ENCODE measurements at regions not wholly inside any gene's neighbourhood (a gene's known extent, or its start where the extent isn't known, plus 50 kb on each side); places are given as distances from the start of the nearest gene placed in this dataset.

GRCh38 chr1:214967865-214968575 lies 114.5 kb upstream of the KCNK2 start:
- Mint-ChIP-seq H3K27me3 (peaks cover 16% of the 10 kb centered on the region), H3K27ac (no peak overlapping the region)
- DNase-seq (ENCODE audit: extremely low spot score, unreplicated experiment): no peak

GRCh38 chr1:214970016-214970415 lies 112.5 kb upstream of the KCNK2 start:
- peaks cover 12% of the 10 kb centered on the region for H3K27me3 Mint-ChIP-seq

More at GRCh38 chr1:214967865-214968575, 114.5 kb upstream of the KCNK2 start:
- H3K36me3 Mint-ChIP-seq: no peaks in the 10 kb centered on the region
- TF ChIP-seq, protein P1, sequence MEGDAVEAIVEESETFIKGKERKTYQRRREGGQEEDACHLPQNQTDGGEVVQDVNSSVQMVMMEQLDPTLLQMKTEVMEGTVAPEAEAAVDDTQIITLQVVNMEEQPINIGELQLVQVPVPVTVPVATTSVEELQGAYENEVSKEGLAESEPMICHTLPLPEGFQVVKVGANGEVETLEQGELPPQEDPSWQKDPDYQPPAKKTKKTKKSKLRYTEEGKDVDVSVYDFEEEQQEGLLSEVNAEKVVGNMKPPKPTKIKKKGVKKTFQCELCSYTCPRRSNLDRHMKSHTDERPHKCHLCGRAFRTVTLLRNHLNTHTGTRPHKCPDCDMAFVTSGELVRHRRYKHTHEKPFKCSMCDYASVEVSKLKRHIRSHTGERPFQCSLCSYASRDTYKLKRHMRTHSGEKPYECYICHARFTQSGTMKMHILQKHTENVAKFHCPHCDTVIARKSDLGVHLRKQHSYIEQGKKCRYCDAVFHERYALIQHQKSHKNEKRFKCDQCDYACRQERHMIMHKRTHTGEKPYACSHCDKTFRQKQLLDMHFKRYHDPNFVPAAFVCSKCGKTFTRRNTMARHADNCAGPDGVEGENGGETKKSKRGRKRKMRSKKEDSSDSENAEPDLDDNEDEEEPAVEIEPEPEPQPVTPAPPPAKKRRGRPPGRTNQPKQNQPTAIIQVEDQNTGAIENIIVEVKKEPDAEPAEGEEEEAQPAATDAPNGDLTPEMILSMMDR (conservative IDR thresholded peaks at IDR 0.05): no peak
- H3K4me1 Mint-ChIP-seq (ENCODE audit: unreplicated experiment): peaks cover 5% of the 10 kb centered on the region
- no peak overlapping the region for H3K4me3 Mint-ChIP-seq
- H3K9me3 Mint-ChIP-seq: no peaks in the 10 kb centered on the region

GRCh38 chr1:214971071-214971470 lies 111.5 kb upstream of the KCNK2 start:
- Mint-ChIP-seq H3K4me3 (no peak overlapping the region), H3K27ac (no peak overlapping the region), H3K9me3 (no peaks in the 10 kb centered on the region), H3K27me3 (peaks cover 12% of the 10 kb centered on the region), H3K4me1 (ENCODE audit: unreplicated experiment) (peaks cover 5% of the 10 kb centered on the region), H3K36me3 (no peaks in the 10 kb centered on the region)
- DNase-seq (ENCODE audit: extremely low spot score, unreplicated experiment): no peak
- TF ChIP-seq, protein P1 (conservative IDR thresholded peaks at IDR 0.05): no peak

More at GRCh38 chr1:214970016-214970415, 112.5 kb upstream of the KCNK2 start:
- no peaks in the 10 kb centered on the region for H3K36me3 Mint-ChIP-seq
- H3K4me3 Mint-ChIP-seq: no peak overlapping the region
- no peaks in the 10 kb centered on the region for H3K9me3 Mint-ChIP-seq
- peaks cover 5% of the 10 kb centered on the region for H3K4me1 Mint-ChIP-seq (ENCODE audit: unreplicated experiment)
- TF ChIP-seq, protein P1 (conservative IDR thresholded peaks at IDR 0.05): no peak
- no peak for DNase-seq (ENCODE audit: extremely low spot score, unreplicated experiment)
- no peak overlapping the region for H3K27ac Mint-ChIP-seq

- Mint-ChIP-seq H3K4me1 (ENCODE audit: unreplicated experiment) (no peaks in the 10 kb centered on the region), H3K36me3 (no peaks in the 10 kb centered on the region), H3K27ac (no peak overlapping the region), H3K4me3 (no peak overlapping the region), H3K27me3 (peaks cover 9% of the 10 kb centered on the region), H3K9me3 (no peaks in the 10 kb centered on the region)
- DNase-seq (ENCODE audit: extremely low spot score, unreplicated experiment): no peak
- TF ChIP-seq, protein P1 (conservative IDR thresholded peaks at IDR 0.05): no peak
Measured at GRCh38 chr1:214974002-214974401, 108.5 kb upstream of the KCNK2 start.

DNA sequence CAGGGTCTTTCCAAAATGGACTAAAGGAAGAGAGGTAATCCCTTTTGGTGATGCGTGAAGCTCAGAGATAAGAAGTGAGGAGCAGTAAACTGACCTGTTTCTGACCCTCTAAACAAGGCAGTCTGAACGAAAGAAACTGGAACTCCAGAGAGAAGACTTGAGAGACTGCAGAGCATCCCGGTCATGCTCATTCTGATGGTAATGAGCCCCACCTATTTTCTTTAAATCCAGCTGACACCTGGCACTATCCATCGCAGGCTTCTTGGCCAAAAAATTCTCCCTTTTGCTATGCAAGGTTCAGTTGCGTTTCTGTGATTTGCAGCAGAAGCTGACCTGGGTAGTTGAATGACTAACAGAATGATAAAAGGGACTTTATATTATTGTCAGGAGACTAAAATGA lies 105.9 kb upstream of the KCNK2 start:
- Mint-ChIP-seq H3K27me3 (peaks cover 9% of the 10 kb centered on the region), H3K27ac (no peak overlapping the region), H3K9me3 (no peaks in the 10 kb centered on the region)

More for the DNA sequence above, 105.9 kb upstream of the KCNK2 start:
- no peak overlapping the region for H3K4me3 Mint-ChIP-seq
- H3K36me3 Mint-ChIP-seq: no peaks in the 10 kb centered on the region
- TF ChIP-seq, protein P1 (conservative IDR thresholded peaks at IDR 0.05): no peak
- DNase-seq (ENCODE audit: extremely low spot score, unreplicated experiment): no peak
- H3K4me1 Mint-ChIP-seq (ENCODE audit: unreplicated experiment): no peaks in the 10 kb centered on the region

Data from type B pancreatic cell (in vitro differentiated cells).